HepG2 (cell line): ENCODE measurements at regions not wholly inside any gene's neighbourhood (a gene's known extent, or its start where the extent isn't known, plus 50 kb on each side); places are given as distances from the start of the nearest gene placed in this dataset.

Experiments used
- ATAC-seq: fragments of 200-7000 bp; cut with Tn5 transposase; 3 replicates; pipeline ENCODE4 v1.9.1; 2020; ENCODE audit warnings: mild to moderate bottlenecking, moderate library complexity
- BruUV-seq: library from RNA; stranded (reverse); fragments of 400-500 nt; replicated peaks from 2 replicates; lab custom pipeline; 2021; lab: Mats Ljungman, UMichigan
- CTCF ChIA-PET: fragments of 300-600 bp; formaldehyde crosslinking; extraction: SDS; loops from one replicate; lab custom pipeline; 2021; ENCODE audit warnings: low total read pairs, inconsistent platforms, low intra/inter-chr PET ratio; lab: Yijun Ruan, JAX
- POLR2A ChIA-PET: fragments of 350-600 bp; sonication (Branson Sonifier 250); formaldehyde crosslinking; loops from one replicate; lab custom pipeline; 2020; ENCODE audit warnings: antibody characterized with exemption, inconsistent platforms; lab: Yijun Ruan, JAX
- DNase-seq: peaks from one replicate; pipeline ENCODE4 v3.0.0-alpha.2; 2015; ENCODE audit warnings: low spot score
- FAIRE-seq: peaks from 3 replicates; lab custom pipeline; 2011; peaks lifted over from hg19 to GRCh38; lab: Jason Lieb, UNC
- H2AFZ ChIP-seq: one replicate; pipeline ENCODE4 v1.6.1; 2011; ENCODE audit warnings: low read length, inconsistent platforms
- H3K27ac ChIP-seq: fragments of 300-600 bp; 3 replicates; pipeline ENCODE4 v1.8.0; 2011; ENCODE audit warnings: mixed run types, mild to moderate bottlenecking, mixed read lengths, low read length, inconsistent platforms; ENCODE audit not compliant: insufficient read depth; ENCODE audit errors: extremely low read length
- H3K27me3 ChIP-seq, 2 experiments: fragments of 200-600 bp in 1 of 2; 2 replicates in 1 of 2; 3 replicates in 1 of 2; pipeline versions ENCODE4 v1.6.0 to v1.8.0; 2011; ENCODE audit warnings: low read length in 2 of 2, mild to moderate bottlenecking in 2 of 2, moderate library complexity in 2 of 2, inconsistent platforms in 1 of 2; ENCODE audit not compliant: insufficient read depth in 2 of 2, control insufficient read depth in 1 of 2
- H3K36me3 ChIP-seq, 2 experiments: fragments of 200-600 bp in 1 of 2; replicated peaks in 1 of 2; 2 replicates in 1 of 2; 3 replicates in 1 of 2; pipeline versions ENCODE4 v1.5.1 to v1.8.0; 2011; ENCODE audit warnings: low read length in 2 of 2, inconsistent platforms in 1 of 2; ENCODE audit not compliant: insufficient read depth in 2 of 2, control insufficient read depth in 1 of 2
- H3K4me1 ChIP-seq: 2 replicates; pipeline ENCODE4 v1.5.1; 2012; ENCODE audit warnings: low read length, inconsistent platforms; ENCODE audit not compliant: insufficient read depth
- H3K4me2 ChIP-seq: 2 replicates; pipeline ENCODE4 v1.6.0; 2011; ENCODE audit warnings: low read depth, low read length, inconsistent platforms
- H3K4me3 ChIP-seq, 3 experiments: fragments of 200-600 bp in 1 of 3; sonication (generic), shearing (Covaris generic) in 1 of 3; replicated peaks in 1 of 3; 2 replicates each; pipeline ENCODE4 v1.5.1; 2011 to 2016; ENCODE audit warnings: low read length in 3 of 3, inconsistent platforms in 2 of 3, low read depth in 2 of 3, mild to moderate bottlenecking in 2 of 3, control low read depth in 1 of 3, mixed read lengths in 1 of 3; ENCODE audit not compliant: insufficient read depth in 1 of 3
- H3K79me2 ChIP-seq: one replicate; pipeline ENCODE4 v1.6.1; 2011; ENCODE audit warnings: low read length, inconsistent platforms; ENCODE audit not compliant: insufficient read depth
- H3K9ac ChIP-seq: 2 replicates; pipeline ENCODE4 v1.6.0; 2011; ENCODE audit warnings: mild to moderate bottlenecking, low read depth, low read length, inconsistent platforms; ENCODE audit not compliant: insufficient read depth
- H3K9me3 ChIP-seq: 2 replicates; pipeline ENCODE4 v1.5.1; 2012; ENCODE audit warnings: mild to moderate bottlenecking, low read length
- H4K20me1 ChIP-seq: 2 replicates; pipeline ENCODE4 v1.6.0; 2011; ENCODE audit warnings: inconsistent platforms, mild to moderate bottlenecking, low read length, moderate library complexity; ENCODE audit not compliant: insufficient read depth
- EED ChIP-seq: sonication (generic); formaldehyde crosslinking; IDR thresholded peaks from 2 replicates; pipeline ENCODE4 v1.5.0; 2020; ENCODE audit warnings: mild to moderate bottlenecking, missing genetic modification reagents
- HOXA3 ChIP-seq: sonication (generic); formaldehyde crosslinking; IDR thresholded peaks from 2 replicates; pipeline ENCODE4 v1.5.0; 2020; ENCODE audit warnings: missing genetic modification reagents
- IKZF4 ChIP-seq: sonication (generic); formaldehyde crosslinking; IDR thresholded peaks from 2 replicates; pipeline ENCODE4 v1.5.1; 2020; ENCODE audit warnings: borderline replicate concordance, mild to moderate bottlenecking, low read depth, missing genetic modification reagents; ENCODE audit errors: not compliant biosample characterization
- KLF6 ChIP-seq: IDR thresholded peaks from 2 replicates; pipeline ENCODE4 v1.8.0; 2016; ENCODE audit warnings: missing biosample characterization, missing genetic modification reagents
- NFATC3 ChIP-seq: sonication (generic); formaldehyde crosslinking; IDR thresholded peaks from 2 replicates; pipeline ENCODE4 v1.5.1; 2020; ENCODE audit warnings: mild to moderate bottlenecking, missing genetic modification reagents
- PCBP2 ChIP-seq: fragments of 200-400 bp; formaldehyde crosslinking; optimal IDR thresholded peaks from 2 replicates; pipeline ENCODE3; 2018; ENCODE audit warnings: low read length, low read depth; ENCODE audit not compliant: poor library complexity, severe bottlenecking
- ZFP1 ChIP-seq: IDR thresholded peaks from 2 replicates; pipeline ENCODE4 v1.6.1; 2016
- ZFP36L1 ChIP-seq: sonication (generic); formaldehyde crosslinking; IDR thresholded peaks from 2 replicates; pipeline ENCODE4 v1.8.0; 2022; ENCODE audit warnings: mild to moderate bottlenecking, missing genetic modification reagents, moderate library complexity
- ZFP90 ChIP-seq: sonication (generic); formaldehyde crosslinking; IDR thresholded peaks from 2 replicates; pipeline ENCODE4 v1.8.0; 2022; ENCODE audit warnings: missing genetic modification reagents, mild to moderate bottlenecking, inconsistent platforms, borderline replicate concordance
- ZNF33B ChIP-seq: sonication (generic); formaldehyde crosslinking; IDR thresholded peaks from 2 replicates; pipeline ENCODE4 v1.5.1; 2020; ENCODE audit warnings: mild to moderate bottlenecking, missing genetic modification reagents
- ZNF607 ChIP-seq: sonication (generic); formaldehyde crosslinking; IDR thresholded peaks from 2 replicates; pipeline ENCODE4 v1.5.1; 2020; ENCODE audit warnings: missing genetic modification reagents, mild to moderate bottlenecking, borderline replicate concordance
- ZNF782 ChIP-seq: sonication (generic); formaldehyde crosslinking; IDR thresholded peaks from 2 replicates; pipeline ENCODE4 v1.4.0; 2020; ENCODE audit warnings: missing genetic modification reagents, mild to moderate bottlenecking, borderline replicate concordance
- ZNF816 ChIP-seq: sonication (generic); formaldehyde crosslinking; IDR thresholded peaks from 2 replicates; pipeline ENCODE4 v1.8.0; 2022; ENCODE audit warnings: missing genetic modification reagents, mild to moderate bottlenecking, borderline replicate concordance
- WGBS: methylation state at CpG from one replicate; pipeline ENCODE4 v1.1.6; 2017; ENCODE audit warnings: low lambda C conversion rate; 5-methylcytosine and 5-hydroxymethylcytosine counted together
- in situ Hi-C: cut with HindIII; loops from 2 replicates; pipeline ENCODE4 v1.10.0; 2017; ENCODE audit warnings: low pct_unique_long_range_greater_than_20kb; ENCODE audit not compliant: extremely low pct_ligation_motif_present
- intact Hi-C: fragments of 100-400 bp; cut with micrococcal nuclease; formaldehyde crosslinking; loops from one replicate; pipeline ENCODE4 v1.10.0; 2022; ENCODE audit not compliant: unreplicated experiment
- TF ChIP-seq, protein P1 (sequence below): IDR thresholded peaks from 2 replicates; pipeline ENCODE4 v1.6.1; 2016
- TF ChIP-seq, protein P2 (sequence below): sonication (generic); formaldehyde crosslinking; IDR thresholded peaks from 2 replicates; pipeline ENCODE4 v1.8.0; 2023; ENCODE audit warnings: mild to moderate bottlenecking, missing genetic modification reagents
- TF ChIP-seq, protein P3 (sequence below): sonication (generic); formaldehyde crosslinking; IDR thresholded peaks from 2 replicates; pipeline ENCODE4 v1.4.0; 2020; ENCODE audit warnings: missing genetic modification reagents
- TF ChIP-seq, protein P4 (sequence below): IDR thresholded peaks from 2 replicates; pipeline ENCODE4 v1.6.1; 2018; ENCODE audit warnings: missing genetic modification reagents
- TF ChIP-seq, protein P5 (sequence below): sonication (generic); formaldehyde crosslinking; IDR thresholded peaks from 2 replicates; pipeline ENCODE4 v1.4.0; 2020; ENCODE audit warnings: mild to moderate bottlenecking, missing genetic modification reagents, borderline replicate concordance

DNA sequence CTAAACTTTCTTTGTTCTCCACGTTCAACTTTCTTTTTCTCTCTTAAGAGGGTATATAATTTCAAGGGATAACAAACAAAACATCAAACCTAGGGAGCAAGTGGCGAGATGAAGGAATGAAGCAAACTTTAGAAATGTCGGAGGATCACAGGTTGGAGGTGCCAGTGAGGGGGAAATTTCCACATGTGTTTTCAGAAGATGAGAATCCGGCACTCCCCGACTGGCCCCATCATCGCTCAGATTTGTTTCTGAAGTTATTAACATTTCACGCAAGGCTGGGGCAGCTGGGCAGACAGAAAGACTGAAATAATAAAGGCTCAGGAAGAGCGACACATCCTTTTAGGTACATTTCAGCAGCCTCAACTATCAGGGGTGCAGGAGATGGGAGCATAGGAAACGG lies 134.9 kb downstream of the SMIM20 start:
- intact Hi-C loops (no loop called here), in situ Hi-C loops (loop anchor here (25.0 kb wide), 1 partner anchor 363 kb away; no protein-coding TSS in a partner anchor)
- H3K27ac ChIP-seq = no peak overlapping the region
- WGBS = 59% methylated on average over 9 of the region's 9 CpGs
- H3K9ac ChIP-seq = no peak overlapping the region
- no peak overlapping the region for H3K4me3 ChIP-seq
- H3K36me3 ChIP-seq = no peaks in the 10 kb centered on the region
- H3K9me3 ChIP-seq = no peaks in the 10 kb centered on the region
- H3K4me2 ChIP-seq = no peak overlapping the region
- H2AFZ ChIP-seq = no peak overlapping the region
- no peak for ATAC-seq
- DNase-seq = no peak
- H3K79me2 ChIP-seq = no peaks in the 10 kb centered on the region
- BruUV-seq = no TSS peak
- POLR2A ChIA-PET = no interaction called here
- H3K27me3 ChIP-seq = peaks cover 1 to 9% of the 10 kb centered on the region in 2 experiments; a peak in 1 of 5 replicates
- no peaks in the 10 kb centered on the region for H4K20me1 ChIP-seq
- CTCF ChIA-PET = no interaction called here
- no peak for FAIRE-seq
- 0 out of 2 replicates have a peak, but pooled peaks cover 12% of the 10 kb centered on the region for H3K4me1 ChIP-seq
- TF ChIP-seq ZFP1 (no peak), ZFP90 (no peak), HOXA3 (CRISPR knock-in tag) (no peak), ZNF782 (CRISPR knock-in tag) (no peak), ZNF607 (CRISPR knock-in tag) (no peak), IKZF4 (CRISPR knock-in tag) (no peak), KLF6 (no peak), PCBP2 (no peak), ZFP36L1 (CRISPR knock-in tag) (no peak), ZNF33B (CRISPR knock-in tag) (no peak), ZNF816 (CRISPR knock-in tag) (no peak), NFATC3 (no peak), EED (no peak)
- TF ChIP-seq, protein P1, sequence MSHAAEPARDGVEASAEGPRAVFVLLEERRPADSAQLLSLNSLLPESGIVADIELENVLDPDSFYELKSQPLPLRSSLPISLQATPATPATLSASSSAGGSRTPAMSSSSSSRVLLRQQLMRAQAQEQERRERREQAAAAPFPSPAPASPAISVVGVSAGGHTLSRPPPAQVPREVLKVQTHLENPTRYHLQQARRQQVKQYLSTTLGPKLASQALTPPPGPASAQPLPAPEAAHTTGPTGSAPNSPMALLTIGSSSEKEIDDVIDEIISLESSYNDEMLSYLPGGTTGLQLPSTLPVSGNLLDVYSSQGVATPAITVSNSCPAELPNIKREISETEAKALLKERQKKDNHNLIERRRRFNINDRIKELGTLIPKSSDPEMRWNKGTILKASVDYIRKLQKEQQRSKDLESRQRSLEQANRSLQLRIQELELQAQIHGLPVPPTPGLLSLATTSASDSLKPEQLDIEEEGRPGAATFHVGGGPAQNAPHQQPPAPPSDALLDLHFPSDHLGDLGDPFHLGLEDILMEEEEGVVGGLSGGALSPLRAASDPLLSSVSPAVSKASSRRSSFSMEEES (CRISPR knock-in tag) = no peak
- TF ChIP-seq, protein P2, sequence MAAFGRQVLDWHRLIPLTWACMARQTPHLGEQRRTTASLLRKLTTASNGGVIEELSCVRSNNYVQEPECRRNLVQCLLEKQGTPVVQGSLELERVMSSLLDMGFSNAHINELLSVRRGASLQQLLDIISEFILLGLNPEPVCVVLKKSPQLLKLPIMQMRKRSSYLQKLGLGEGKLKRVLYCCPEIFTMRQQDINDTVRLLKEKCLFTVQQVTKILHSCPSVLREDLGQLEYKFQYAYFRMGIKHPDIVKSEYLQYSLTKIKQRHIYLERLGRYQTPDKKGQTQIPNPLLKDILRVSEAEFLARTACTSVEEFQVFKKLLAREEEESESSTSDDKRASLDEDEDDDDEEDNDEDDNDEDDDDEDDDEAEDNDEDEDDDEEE = no peak
- TF ChIP-seq, protein P3, sequence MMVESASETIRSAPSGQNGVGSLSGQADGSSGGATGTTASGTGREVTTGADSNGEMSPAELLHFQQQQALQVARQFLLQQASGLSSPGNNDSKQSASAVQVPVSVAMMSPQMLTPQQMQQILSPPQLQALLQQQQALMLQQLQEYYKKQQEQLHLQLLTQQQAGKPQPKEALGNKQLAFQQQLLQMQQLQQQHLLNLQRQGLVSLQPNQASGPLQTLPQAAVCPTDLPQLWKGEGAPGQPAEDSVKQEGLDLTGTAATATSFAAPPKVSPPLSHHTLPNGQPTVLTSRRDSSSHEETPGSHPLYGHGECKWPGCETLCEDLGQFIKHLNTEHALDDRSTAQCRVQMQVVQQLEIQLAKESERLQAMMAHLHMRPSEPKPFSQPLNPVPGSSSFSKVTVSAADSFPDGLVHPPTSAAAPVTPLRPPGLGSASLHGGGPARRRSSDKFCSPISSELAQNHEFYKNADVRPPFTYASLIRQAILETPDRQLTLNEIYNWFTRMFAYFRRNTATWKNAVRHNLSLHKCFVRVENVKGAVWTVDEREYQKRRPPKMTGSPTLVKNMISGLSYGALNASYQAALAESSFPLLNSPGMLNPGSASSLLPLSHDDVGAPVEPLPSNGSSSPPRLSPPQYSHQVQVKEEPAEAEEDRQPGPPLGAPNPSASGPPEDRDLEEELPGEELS (CRISPR knock-in tag) = no peak
- TF ChIP-seq, protein P4, sequence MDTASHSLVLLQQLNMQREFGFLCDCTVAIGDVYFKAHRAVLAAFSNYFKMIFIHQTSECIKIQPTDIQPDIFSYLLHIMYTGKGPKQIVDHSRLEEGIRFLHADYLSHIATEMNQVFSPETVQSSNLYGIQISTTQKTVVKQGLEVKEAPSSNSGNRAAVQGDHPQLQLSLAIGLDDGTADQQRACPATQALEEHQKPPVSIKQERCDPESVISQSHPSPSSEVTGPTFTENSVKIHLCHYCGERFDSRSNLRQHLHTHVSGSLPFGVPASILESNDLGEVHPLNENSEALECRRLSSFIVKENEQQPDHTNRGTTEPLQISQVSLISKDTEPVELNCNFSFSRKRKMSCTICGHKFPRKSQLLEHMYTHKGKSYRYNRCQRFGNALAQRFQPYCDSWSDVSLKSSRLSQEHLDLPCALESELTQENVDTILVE (CRISPR knock-in tag) = no peak
- TF ChIP-seq, protein P5, sequence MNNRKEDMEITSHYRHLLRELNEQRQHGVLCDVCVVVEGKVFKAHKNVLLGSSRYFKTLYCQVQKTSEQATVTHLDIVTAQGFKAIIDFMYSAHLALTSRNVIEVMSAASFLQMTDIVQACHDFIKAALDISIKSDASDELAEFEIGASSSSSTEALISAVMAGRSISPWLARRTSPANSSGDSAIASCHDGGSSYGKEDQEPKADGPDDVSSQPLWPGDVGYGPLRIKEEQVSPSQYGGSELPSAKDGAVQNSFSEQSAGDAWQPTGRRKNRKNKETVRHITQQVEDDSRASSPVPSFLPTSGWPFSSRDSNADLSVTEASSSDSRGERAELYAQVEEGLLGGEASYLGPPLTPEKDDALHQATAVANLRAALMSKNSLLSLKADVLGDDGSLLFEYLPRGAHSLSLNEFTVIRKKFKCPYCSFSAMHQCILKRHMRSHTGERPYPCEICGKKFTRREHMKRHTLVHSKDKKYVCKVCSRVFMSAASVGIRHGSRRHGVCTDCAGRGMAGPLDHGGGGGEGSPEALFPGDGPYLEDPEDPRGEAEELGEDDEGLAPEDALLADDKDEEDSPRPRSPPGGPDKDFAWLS (CRISPR knock-in tag) = no peak
